ENCODE measurements at regions not wholly inside any gene's neighbourhood (a gene's known extent, or its start where the extent isn't known, plus 50 kb on each side); places are given as distances from the start of the nearest gene placed in this dataset.

DNA sequence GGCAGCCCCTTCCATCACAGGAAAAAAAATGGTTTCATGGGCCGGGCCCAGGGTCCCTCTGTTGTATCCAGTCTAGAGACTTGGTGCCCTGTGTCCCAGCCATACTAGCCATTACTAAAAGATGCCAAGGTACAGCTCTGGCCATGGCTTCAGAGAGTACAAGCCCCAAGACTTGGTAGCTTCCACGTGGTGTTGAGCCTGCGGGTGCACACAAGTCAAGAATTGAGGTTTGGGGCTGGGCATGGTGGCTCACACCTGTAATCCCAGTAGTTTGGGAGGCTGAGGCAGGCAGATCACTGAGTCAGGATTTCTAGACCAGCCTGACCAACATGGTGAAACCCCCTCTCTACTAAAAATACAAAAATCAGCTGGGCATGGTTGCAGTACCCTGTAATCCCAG, 214.3 kb downstream of the LIG4 start:
- H3K27me3 ChIP-seq = no peaks in the 10 kb centered on the region
- H3K4me1 ChIP-seq = no peaks in the 10 kb centered on the region
- 96 to 100% methylated on average over 2 to 3 of the region's 3 CpGs for WGBS, 2 donors
- DNase-seq = no peak
- no peaks in the 10 kb centered on the region for H3K9me3 ChIP-seq
- H3K36me3 ChIP-seq = no peaks in the 10 kb centered on the region
- intact Hi-C loops (cut with DNase I) = no loop called here
- H3K4me3 ChIP-seq (replicated peaks in 1 of 3) = no peak overlapping the region
- TF ChIP-seq, protein P1, sequence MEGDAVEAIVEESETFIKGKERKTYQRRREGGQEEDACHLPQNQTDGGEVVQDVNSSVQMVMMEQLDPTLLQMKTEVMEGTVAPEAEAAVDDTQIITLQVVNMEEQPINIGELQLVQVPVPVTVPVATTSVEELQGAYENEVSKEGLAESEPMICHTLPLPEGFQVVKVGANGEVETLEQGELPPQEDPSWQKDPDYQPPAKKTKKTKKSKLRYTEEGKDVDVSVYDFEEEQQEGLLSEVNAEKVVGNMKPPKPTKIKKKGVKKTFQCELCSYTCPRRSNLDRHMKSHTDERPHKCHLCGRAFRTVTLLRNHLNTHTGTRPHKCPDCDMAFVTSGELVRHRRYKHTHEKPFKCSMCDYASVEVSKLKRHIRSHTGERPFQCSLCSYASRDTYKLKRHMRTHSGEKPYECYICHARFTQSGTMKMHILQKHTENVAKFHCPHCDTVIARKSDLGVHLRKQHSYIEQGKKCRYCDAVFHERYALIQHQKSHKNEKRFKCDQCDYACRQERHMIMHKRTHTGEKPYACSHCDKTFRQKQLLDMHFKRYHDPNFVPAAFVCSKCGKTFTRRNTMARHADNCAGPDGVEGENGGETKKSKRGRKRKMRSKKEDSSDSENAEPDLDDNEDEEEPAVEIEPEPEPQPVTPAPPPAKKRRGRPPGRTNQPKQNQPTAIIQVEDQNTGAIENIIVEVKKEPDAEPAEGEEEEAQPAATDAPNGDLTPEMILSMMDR (IDR thresholded peaks at IDR 0.05) = no peak
- TF ChIP-seq POLR2A (IDR thresholded peaks at IDR 0.05) = no peak
- no peak overlapping the region for H3K27ac ChIP-seq

DNA sequence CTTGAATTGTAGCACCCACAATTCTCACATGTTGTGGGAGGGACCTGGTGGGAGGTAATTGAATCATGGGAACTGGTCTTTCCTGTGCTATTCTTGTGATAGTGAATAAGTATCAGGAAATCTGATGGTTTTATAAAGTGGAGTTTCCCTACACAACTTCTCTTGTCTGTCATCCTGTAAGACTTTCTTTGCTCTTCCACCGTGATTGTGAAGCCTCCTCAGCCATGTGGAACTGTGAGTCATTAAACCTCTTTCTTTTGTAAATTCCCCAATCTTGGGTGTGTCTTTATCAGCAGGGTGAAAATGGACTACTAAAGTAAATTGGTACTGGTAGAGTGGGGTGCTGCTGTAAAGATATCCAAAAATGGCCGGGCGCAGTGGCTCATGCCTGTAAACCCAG, 215.6 kb downstream of the LIG4 start:
- Histone ChIP-seq H3K36me3 (no peaks in the 10 kb centered on the region), H3K4me3 (replicated peaks in 1 of 3) (no peak overlapping the region), H3K27ac (no peak overlapping the region), H3K27me3 (no peaks in the 10 kb centered on the region), H3K9me3 (no peaks in the 10 kb centered on the region), H3K4me1 (no peaks in the 10 kb centered on the region)
- intact Hi-C loops (cut with DNase I) = no loop called here
- no peak for DNase-seq
- 89 to 90% methylated on average over 3 of the region's 3 CpGs for WGBS, 2 donors
- TF ChIP-seq, protein P1 (IDR thresholded peaks at IDR 0.05) = no peak
- TF ChIP-seq POLR2A (IDR thresholded peaks at IDR 0.05) = no peak

DNA sequence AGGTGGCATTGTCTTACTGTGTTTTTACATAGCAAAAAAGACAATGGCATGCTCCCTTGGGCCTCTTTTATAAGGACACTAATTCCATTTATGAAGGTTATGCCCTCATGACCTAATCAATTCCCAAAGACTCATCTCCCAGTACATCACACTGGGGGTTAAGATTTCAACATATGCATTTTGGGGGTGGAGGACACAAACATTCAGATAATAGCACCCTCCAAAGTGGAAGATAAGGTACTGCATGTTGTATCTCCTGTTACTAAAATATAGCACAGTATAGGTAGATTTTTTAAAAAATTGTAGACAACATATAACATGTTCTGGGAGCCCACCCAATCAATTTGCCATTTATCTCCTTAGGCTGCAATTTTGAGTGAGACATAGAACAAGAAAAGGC, 221.2 kb downstream of the LIG4 start:
- no peak for DNase-seq
- no peaks in the 10 kb centered on the region for H3K4me1 ChIP-seq
- H3K9me3 ChIP-seq = no peaks in the 10 kb centered on the region
- no peak for TF ChIP-seq POLR2A (IDR thresholded peaks at IDR 0.05)
- TF ChIP-seq, protein P1 (IDR thresholded peaks at IDR 0.05) = no peak
- H3K4me3 ChIP-seq (replicated peaks in 1 of 3) = no peak overlapping the region
- H3K36me3 ChIP-seq = no peaks in the 10 kb centered on the region
- H3K27me3 ChIP-seq = no peaks in the 10 kb centered on the region
- intact Hi-C loops (cut with DNase I) = no loop called here
- H3K27ac ChIP-seq = no peak overlapping the region

DNA sequence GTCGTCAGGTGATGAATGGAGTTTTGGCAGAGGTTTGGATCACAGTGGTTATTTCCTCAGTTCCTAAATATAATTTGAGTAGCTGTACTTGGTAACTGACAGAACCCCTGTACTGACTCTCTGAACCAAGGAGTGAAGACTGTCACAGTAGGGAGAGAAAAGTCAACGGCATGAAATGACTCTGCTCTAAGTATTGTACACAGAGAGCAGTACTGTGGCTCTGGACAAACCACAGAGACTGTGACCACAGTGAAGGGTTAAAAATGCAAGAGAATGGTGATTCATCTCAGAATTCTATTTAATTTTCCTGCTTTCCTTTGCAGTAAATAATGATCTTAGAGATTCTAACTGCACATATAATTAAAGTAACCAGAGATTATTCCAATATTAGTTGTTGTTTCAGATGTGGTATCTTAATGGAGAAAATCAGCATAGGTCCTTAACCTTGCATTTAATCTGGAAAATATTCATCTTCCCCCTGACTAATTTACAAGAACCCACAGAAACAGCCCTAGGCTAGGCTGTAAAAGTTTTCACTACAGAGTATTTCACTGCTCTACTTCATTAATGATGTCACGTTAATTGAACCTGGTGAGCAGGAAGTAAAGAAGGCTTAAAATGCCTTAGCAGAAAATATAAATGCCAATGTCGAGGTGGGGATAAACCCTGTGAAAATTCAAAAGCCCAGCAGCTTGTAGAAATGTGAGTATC, 221.9 kb downstream of the LIG4 start:
- 62 to 69% methylated on average over 4 of the region's 4 CpGs for WGBS, 2 donors
- Histone ChIP-seq H3K27me3 (no peaks in the 10 kb centered on the region), H3K36me3 (no peaks in the 10 kb centered on the region), H3K27ac (no peak overlapping the region), H3K4me1 (no peaks in the 10 kb centered on the region), H3K9me3 (no peaks in the 10 kb centered on the region), H3K4me3 (replicated peaks in 1 of 3) (no peak overlapping the region)
- DNase-seq = no peak
- intact Hi-C loops (cut with DNase I) = no loop called here
- TF ChIP-seq, protein P1 (IDR thresholded peaks at IDR 0.05) = no peak
- no peak for TF ChIP-seq POLR2A (IDR thresholded peaks at IDR 0.05)

DNA sequence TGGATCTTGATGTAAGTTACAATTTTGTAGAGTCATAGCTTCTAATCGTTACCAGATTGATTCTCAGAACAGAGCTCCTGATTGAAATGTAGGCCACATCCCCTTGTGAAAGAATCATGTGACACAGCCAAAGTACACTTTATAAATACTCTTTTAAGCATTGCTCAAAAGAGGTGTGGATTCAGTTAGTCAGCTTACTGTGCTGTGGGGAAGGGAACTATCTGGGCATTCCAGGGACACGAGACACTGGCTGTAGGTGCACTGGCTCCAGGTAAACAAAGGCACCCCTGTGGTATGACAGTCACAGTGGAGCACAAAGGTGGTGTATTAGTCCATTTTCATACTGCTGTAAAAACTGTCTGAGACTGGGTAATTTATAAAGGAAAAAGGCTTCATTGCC, 222.8 kb downstream of the LIG4 start:
- H3K4me1 ChIP-seq = no peaks in the 10 kb centered on the region
- H3K9me3 ChIP-seq = no peaks in the 10 kb centered on the region
- H3K27ac ChIP-seq = no peak overlapping the region
- H3K4me3 ChIP-seq (replicated peaks in 1 of 3) = no peak overlapping the region
- intact Hi-C loops (cut with DNase I) = no loop called here
- TF ChIP-seq, protein P1 (IDR thresholded peaks at IDR 0.05) = no peak
- no peak for TF ChIP-seq POLR2A (IDR thresholded peaks at IDR 0.05)
- no peaks in the 10 kb centered on the region for H3K27me3 ChIP-seq
- WGBS, 2 donors = 71 to 72% methylated on average over 2 of the region's 2 CpGs
- DNase-seq = no peak
- no peaks in the 10 kb centered on the region for H3K36me3 ChIP-seq

Measured in thyroid gland (tissue), 4 donors.